GM19043 (cell line): ENCODE measurements at regions not wholly inside any gene's neighbourhood (a gene's known extent, or its start where the extent isn't known, plus 50 kb on each side); places are given as distances from the start of the nearest gene placed in this dataset.

Source experiments
- ATAC-seq: cut with Tn5 transposase; IDR thresholded peaks from one replicate; pipeline ENCODE4 v1.9.1; 2021; ENCODE audit warnings: low read depth; ENCODE audit not compliant: unreplicated experiment

DNA sequence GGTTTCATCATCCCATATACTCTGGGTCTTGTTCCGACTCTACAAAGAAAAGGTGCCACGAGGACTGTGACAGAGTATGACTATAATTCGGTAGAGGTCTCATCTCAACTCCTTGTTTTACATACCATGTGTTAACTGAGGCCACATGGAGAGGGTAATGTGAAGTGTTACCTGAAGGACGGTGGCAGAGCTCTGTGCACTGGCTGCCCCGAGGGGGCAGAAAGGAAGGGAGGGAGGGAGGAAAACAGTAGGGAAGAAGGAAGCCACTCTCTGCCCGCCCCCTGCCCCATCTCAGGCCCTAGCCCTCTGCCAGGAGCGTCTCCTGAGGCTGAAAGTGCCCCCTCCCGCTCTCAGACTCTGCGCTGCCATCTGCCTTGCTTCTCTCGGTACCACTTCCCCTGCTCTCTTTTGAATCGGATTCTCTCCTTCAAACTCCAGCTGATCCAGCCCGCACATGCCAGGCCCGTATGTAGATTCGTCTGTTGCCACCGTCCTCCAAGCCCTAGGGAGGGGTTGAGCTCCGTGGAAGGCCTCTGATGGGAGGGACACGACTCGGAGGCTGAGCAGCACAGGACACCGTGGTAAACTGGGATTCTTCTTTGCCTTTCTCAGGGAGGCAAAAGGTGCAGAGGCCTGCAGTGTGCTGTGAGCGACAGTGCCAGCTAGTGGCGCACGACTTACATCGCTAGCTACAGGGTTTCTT, 70.5 kb upstream of the ATP10A start:
- ATAC-seq, result no peak

DNA sequence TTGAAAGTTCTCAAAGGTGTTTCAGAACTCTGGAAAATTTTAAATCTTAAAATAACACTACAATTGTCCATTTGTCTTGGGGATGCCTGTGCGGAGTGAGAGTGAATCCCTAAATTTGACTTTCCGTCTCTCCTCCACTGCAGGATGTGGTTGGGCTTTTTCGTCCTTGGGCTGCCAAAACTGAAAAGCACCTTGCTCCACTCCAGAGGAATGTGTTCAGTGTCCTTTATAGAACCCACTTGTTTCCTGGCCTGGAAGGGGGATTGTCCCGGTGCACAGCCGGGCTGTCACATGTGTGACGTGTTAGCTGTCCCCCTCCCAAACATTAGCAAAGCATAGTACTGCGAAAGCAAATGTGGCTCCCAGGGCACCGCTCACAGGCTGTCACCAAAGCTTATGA, 69.6 kb upstream of the ATP10A start:
- no peak for ATAC-seq

DNA sequence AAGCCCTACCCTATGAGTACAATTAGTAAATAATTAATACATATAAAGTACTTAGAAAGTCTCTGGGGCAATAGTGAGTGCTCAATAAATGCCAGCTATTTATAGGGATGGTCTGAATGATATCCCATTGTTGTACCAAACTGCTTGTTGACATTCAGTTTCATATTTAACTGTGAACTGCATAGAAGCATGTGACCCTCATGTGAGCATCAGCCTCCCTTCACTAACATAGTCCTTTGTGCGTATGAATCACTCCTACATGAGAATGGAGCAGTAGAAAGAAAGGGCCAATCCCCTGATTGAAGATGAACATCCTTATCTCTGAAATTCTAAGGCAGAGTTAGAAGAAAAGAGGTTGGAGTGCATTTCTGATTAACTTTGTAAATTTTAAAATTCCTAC, 68.7 kb upstream of the ATP10A start:
- ATAC-seq, result no peak

DNA sequence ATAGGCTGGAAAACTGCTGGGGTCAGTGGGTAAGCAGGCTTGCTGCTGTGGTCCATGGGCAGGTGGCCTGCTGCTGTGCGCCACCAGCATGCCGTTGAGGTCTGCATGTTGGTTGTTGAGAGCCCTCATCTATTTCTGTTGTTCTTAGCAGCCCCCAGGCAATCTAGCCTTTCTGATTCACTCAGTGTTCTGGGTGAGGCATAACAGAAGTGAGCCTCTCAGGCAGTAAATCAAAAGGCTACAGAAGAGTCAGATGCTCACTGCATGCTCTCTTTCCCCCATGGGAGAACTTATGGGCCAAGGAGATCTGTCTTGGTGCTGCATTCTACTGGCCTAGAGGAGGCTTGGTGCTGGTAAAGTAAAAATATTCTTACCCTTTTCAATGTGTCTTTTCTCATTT, 67.8 kb upstream of the ATP10A start:
- ATAC-seq, result no peak
